HG03378 (cell line): ENCODE measurements at regions not wholly inside any gene's neighbourhood (a gene's known extent, or its start where the extent isn't known, plus 50 kb on each side); places are given as distances from the start of the nearest gene placed in this dataset.
A peak's percentile ranks its signal among the peaks of the same experiment; 100 is the strongest.

Experiments used
- ATAC-seq: cut with Tn5 transposase; IDR thresholded peaks from one replicate; pipeline ENCODE4 v1.9.1; 2021; ENCODE audit warnings: mild to moderate bottlenecking, moderate library complexity; ENCODE audit not compliant: unreplicated experiment

GRCh38 chr1:221150996-221151395, 271.8 kb downstream of the HLX start:
- ATAC-seq: no peak

GRCh38 chr1:221154932-221155331, 275.7 kb downstream of the HLX start:
- no peak for ATAC-seq

GRCh38 chr1:221157026-221157761, 278.0 kb downstream of the HLX start:
- peak; percentile 96 for ATAC-seq

GRCh38 chr1:221159608-221160007, 280.4 kb downstream of the HLX start:
- ATAC-seq: no peak

- no peak for ATAC-seq
Measured at GRCh38 chr1:221161571-221162041, 282.4 kb downstream of the HLX start.

GRCh38 chr1:221162352-221162751, 283.1 kb downstream of the HLX start:
- no peak for ATAC-seq

- ATAC-seq: no peak
Measured at GRCh38 chr1:221162939-221163338, 283.7 kb downstream of the HLX start.

- ATAC-seq: no peak
Measured at GRCh38 chr1:221164029-221164428, 284.8 kb downstream of the HLX start.

- ATAC-seq: no peak
Measured at GRCh38 chr1:221164951-221165838, 286.0 kb downstream of the HLX start.

GRCh38 chr1:221165839-221166500, 286.7 kb downstream of the HLX start:
- no peak for ATAC-seq

- ATAC-seq: peak; percentile 93
Measured at GRCh38 chr1:221166559-221167318, 287.5 kb downstream of the HLX start.

- no peak for ATAC-seq
Measured at GRCh38 chr1:221169447-221169889, 290.2 kb downstream of the HLX start.

- no peak for ATAC-seq
Measured at GRCh38 chr1:221170171-221170570, 290.9 kb downstream of the HLX start.

GRCh38 chr1:221171768-221172167, 292.5 kb downstream of the HLX start:
- no peak for ATAC-seq

- no peak for ATAC-seq
Measured at GRCh38 chr1:221172841-221173240, 293.6 kb downstream of the HLX start.

GRCh38 chr1:221174330-221174993, 295.2 kb downstream of the HLX start:
- ATAC-seq: no peak

- no peak for ATAC-seq
Measured at GRCh38 chr1:221175249-221175648, 296.0 kb downstream of the HLX start.

- no peak for ATAC-seq
Measured at GRCh38 chr1:221180704-221181368, 301.6 kb downstream of the HLX start.

GRCh38 chr1:221182791-221183533, 303.7 kb downstream of the HLX start:
- ATAC-seq: no peak
